HepG2 (cell line): ENCODE measurements at regions not wholly inside any gene's neighbourhood (a gene's known extent, or its start where the extent isn't known, plus 50 kb on each side); places are given as distances from the start of the nearest gene placed in this dataset.

Experiments used
- ATAC-seq: fragments of 200-7000 bp; cut with Tn5 transposase; 3 replicates; pipeline ENCODE4 v1.9.1; 2020; ENCODE audit warnings: mild to moderate bottlenecking, moderate library complexity
- BruUV-seq: library from RNA; stranded (reverse); fragments of 400-500 nt; replicated peaks from 2 replicates; lab custom pipeline; 2021; lab: Mats Ljungman, UMichigan
- CTCF ChIA-PET: fragments of 300-600 bp; formaldehyde crosslinking; extraction: SDS; loops from one replicate; lab custom pipeline; 2021; ENCODE audit warnings: low total read pairs, inconsistent platforms, low intra/inter-chr PET ratio; lab: Yijun Ruan, JAX
- POLR2A ChIA-PET: fragments of 350-600 bp; sonication (Branson Sonifier 250); formaldehyde crosslinking; loops from one replicate; lab custom pipeline; 2020; ENCODE audit warnings: antibody characterized with exemption, inconsistent platforms; lab: Yijun Ruan, JAX
- DNase-seq: peaks from one replicate; pipeline ENCODE4 v3.0.0-alpha.2; 2015; ENCODE audit warnings: low spot score
- FAIRE-seq: peaks from 3 replicates; lab custom pipeline; 2011; peaks lifted over from hg19 to GRCh38; lab: Jason Lieb, UNC
- H2AFZ ChIP-seq: one replicate; pipeline ENCODE4 v1.6.1; 2011; ENCODE audit warnings: low read length, inconsistent platforms
- H3K27ac ChIP-seq: fragments of 300-600 bp; 3 replicates; pipeline ENCODE4 v1.8.0; 2011; ENCODE audit warnings: mixed run types, mild to moderate bottlenecking, mixed read lengths, low read length, inconsistent platforms; ENCODE audit not compliant: insufficient read depth; ENCODE audit errors: extremely low read length
- H3K27me3 ChIP-seq, 2 experiments: fragments of 200-600 bp in 1 of 2; 2 replicates in 1 of 2; 3 replicates in 1 of 2; pipeline versions ENCODE4 v1.6.0 to v1.8.0; 2011; ENCODE audit warnings: low read length in 2 of 2, mild to moderate bottlenecking in 2 of 2, moderate library complexity in 2 of 2, inconsistent platforms in 1 of 2; ENCODE audit not compliant: insufficient read depth in 2 of 2, control insufficient read depth in 1 of 2
- H3K36me3 ChIP-seq, 2 experiments: fragments of 200-600 bp in 1 of 2; replicated peaks in 1 of 2; 2 replicates in 1 of 2; 3 replicates in 1 of 2; pipeline versions ENCODE4 v1.5.1 to v1.8.0; 2011; ENCODE audit warnings: low read length in 2 of 2, inconsistent platforms in 1 of 2; ENCODE audit not compliant: insufficient read depth in 2 of 2, control insufficient read depth in 1 of 2
- H3K4me1 ChIP-seq: 2 replicates; pipeline ENCODE4 v1.5.1; 2012; ENCODE audit warnings: low read length, inconsistent platforms; ENCODE audit not compliant: insufficient read depth
- H3K4me2 ChIP-seq: 2 replicates; pipeline ENCODE4 v1.6.0; 2011; ENCODE audit warnings: low read depth, low read length, inconsistent platforms
- H3K4me3 ChIP-seq, 3 experiments: fragments of 200-600 bp in 1 of 3; sonication (generic), shearing (Covaris generic) in 1 of 3; replicated peaks in 1 of 3; 2 replicates each; pipeline ENCODE4 v1.5.1; 2011 to 2016; ENCODE audit warnings: low read length in 3 of 3, inconsistent platforms in 2 of 3, low read depth in 2 of 3, mild to moderate bottlenecking in 2 of 3, control low read depth in 1 of 3, mixed read lengths in 1 of 3; ENCODE audit not compliant: insufficient read depth in 1 of 3
- H3K79me2 ChIP-seq: one replicate; pipeline ENCODE4 v1.6.1; 2011; ENCODE audit warnings: low read length, inconsistent platforms; ENCODE audit not compliant: insufficient read depth
- H3K9ac ChIP-seq: 2 replicates; pipeline ENCODE4 v1.6.0; 2011; ENCODE audit warnings: mild to moderate bottlenecking, low read depth, low read length, inconsistent platforms; ENCODE audit not compliant: insufficient read depth
- H3K9me3 ChIP-seq: 2 replicates; pipeline ENCODE4 v1.5.1; 2012; ENCODE audit warnings: mild to moderate bottlenecking, low read length
- H4K20me1 ChIP-seq: 2 replicates; pipeline ENCODE4 v1.6.0; 2011; ENCODE audit warnings: inconsistent platforms, mild to moderate bottlenecking, low read length, moderate library complexity; ENCODE audit not compliant: insufficient read depth
- ATF7 ChIP-seq, 2 experiments: fragments of 450-650 bp in 1 of 2; sonication (generic) in 1 of 2; formaldehyde crosslinking in 1 of 2; IDR thresholded peaks; 2 replicates each; pipeline versions ENCODE4 v1.4.0 to v1.6.1; 2016 to 2020; ENCODE audit warnings: antibody characterized with exemption in 1 of 2, mild to moderate bottlenecking in 1 of 2, missing genetic modification reagents in 1 of 2
- BRF2 ChIP-seq: sonication (generic); formaldehyde crosslinking; IDR thresholded peaks from 2 replicates; pipeline ENCODE4 v1.8.1; 2022; ENCODE audit warnings: mild to moderate bottlenecking, missing genetic modification reagents
- KMT2B ChIP-seq: IDR thresholded peaks from 2 replicates; pipeline ENCODE4 v1.6.1; 2016; ENCODE audit warnings: missing genetic modification reagents, missing compliant biosample characterization
- NCOA2 ChIP-seq: sonication (generic); formaldehyde crosslinking; IDR thresholded peaks from 2 replicates; pipeline ENCODE4 v1.8.0; 2022; ENCODE audit warnings: inconsistent platforms
- NFKB2 ChIP-seq: sonication (generic); formaldehyde crosslinking; IDR thresholded peaks from 2 replicates; pipeline ENCODE4 v1.4.0; 2020; ENCODE audit warnings: missing genetic modification reagents, borderline replicate concordance
- PCBP2 ChIP-seq: fragments of 200-400 bp; formaldehyde crosslinking; optimal IDR thresholded peaks from 2 replicates; pipeline ENCODE3; 2018; ENCODE audit warnings: low read length, low read depth; ENCODE audit not compliant: poor library complexity, severe bottlenecking
- PITX1 ChIP-seq: sonication (generic); formaldehyde crosslinking; IDR thresholded peaks from 2 replicates; pipeline ENCODE4 v1.5.1; 2020; ENCODE audit warnings: mild to moderate bottlenecking, missing genetic modification reagents
- PPARG ChIP-seq: conservative IDR thresholded peaks from 2 replicates; pipeline ENCODE4 v1.6.1; 2016; ENCODE audit warnings: missing biosample characterization, missing genetic modification reagents
- RFXANK ChIP-seq: IDR thresholded peaks from 2 replicates; pipeline ENCODE4 v1.6.1; 2016
- TOPORS ChIP-seq: sonication (generic); formaldehyde crosslinking; IDR thresholded peaks from 2 replicates; pipeline ENCODE4 v1.8.0; 2023; ENCODE audit warnings: mild to moderate bottlenecking, missing genetic modification reagents
- ZGPAT ChIP-seq: IDR thresholded peaks from 2 replicates; pipeline ENCODE4 v1.6.1; 2016; ENCODE audit warnings: mild to moderate bottlenecking
- ZNF615 ChIP-seq: sonication (generic); formaldehyde crosslinking; IDR thresholded peaks from 2 replicates; pipeline ENCODE4 v1.5.0; 2020; ENCODE audit warnings: mild to moderate bottlenecking, missing genetic modification reagents, borderline replicate concordance
- WGBS: methylation state at CpG from one replicate; pipeline ENCODE4 v1.1.6; 2017; ENCODE audit warnings: low lambda C conversion rate; 5-methylcytosine and 5-hydroxymethylcytosine counted together
- in situ Hi-C: cut with HindIII; loops from 2 replicates; pipeline ENCODE4 v1.10.0; 2017; ENCODE audit warnings: low pct_unique_long_range_greater_than_20kb; ENCODE audit not compliant: extremely low pct_ligation_motif_present
- intact Hi-C: fragments of 100-400 bp; cut with micrococcal nuclease; formaldehyde crosslinking; loops from one replicate; pipeline ENCODE4 v1.10.0; 2022; ENCODE audit not compliant: unreplicated experiment

GRCh38 chr12:126554625-126555024, 1489.4 kb downstream of the AACS start:
- intact Hi-C loops (no loop called here), in situ Hi-C loops (no loop called here)
- Histone ChIP-seq H3K27me3 (no peaks in the 10 kb centered on the region), H2AFZ (no peak overlapping the region), H3K79me2 (no peaks in the 10 kb centered on the region), H4K20me1 (no peaks in the 10 kb centered on the region), H3K9ac (no peak overlapping the region), H3K9me3 (peaks cover 95% of the 10 kb centered on the region), H3K4me1 (no peaks in the 10 kb centered on the region), H3K4me2 (no peak overlapping the region), H3K27ac (no peak overlapping the region), H3K36me3 (no peaks in the 10 kb centered on the region), H3K4me3 (no peak overlapping the region)
- no TSS peak for BruUV-seq
- TF ChIP-seq ATF7 (IDR thresholded peaks at IDR 0.05) (no peak), ATF7 (CRISPR knock-in tag; IDR thresholded peaks at IDR 0.05) (no peak), BRF2 (CRISPR knock-in tag) (no peak), NFKB2 (CRISPR knock-in tag) (no peak), NCOA2 (no peak), RFXANK (no peak), KMT2B (no peak), ZGPAT (CRISPR knock-in tag) (no peak), PPARG (CRISPR knock-in tag) (no peak), PCBP2 (no peak), TOPORS (no peak), ZNF615 (CRISPR knock-in tag) (no peak), PITX1 (CRISPR knock-in tag) (no peak)
- ChIA-PET CTCF (no interaction called here), POLR2A (no interaction called here)
- FAIRE-seq (no peak), DNase-seq (no peak), ATAC-seq (no peak)
- 50% methylated on average over 7 of the region's 7 CpGs for WGBS
